Endodermal cell (in vitro differentiated cells): ENCODE measurements at regions not wholly inside any gene's neighbourhood (a gene's known extent, or its start where the extent isn't known, plus 50 kb on each side); places are given as distances from the start of the nearest gene placed in this dataset.
A peak's percentile ranks its signal among the peaks of the same experiment; 100 is the strongest.

Experiments
- DNase-seq: peaks from one replicate; pipeline ENCODE4 v3.0.0-alpha.2; 2017
- H3K27ac ChIP-seq: 2 replicates; pipeline ENCODE4 v1.5.1; 2013; ENCODE audit warnings: mild to moderate bottlenecking, low read depth, low read length, moderate library complexity
- H3K27me3 ChIP-seq: 2 replicates; pipeline ENCODE4 v1.6.1; 2013; ENCODE audit warnings: mild to moderate bottlenecking, low read length, moderate library complexity; ENCODE audit not compliant: insufficient read depth, control insufficient read depth, poor library complexity, severe bottlenecking
- H3K36me3 ChIP-seq: 2 replicates; pipeline ENCODE4 v1.7.0; 2013; ENCODE audit warnings: mild to moderate bottlenecking, low read length, moderate library complexity; ENCODE audit not compliant: control insufficient read depth, insufficient read depth
- H3K4me1 ChIP-seq: one replicate; pipeline ENCODE4 v1.7.0; 2013; ENCODE audit warnings: low read length; ENCODE audit not compliant: control insufficient read depth, insufficient read depth
- H3K4me3 ChIP-seq: 2 replicates; pipeline ENCODE4 v1.5.1; 2013; ENCODE audit warnings: mild to moderate bottlenecking, low read length, moderate library complexity
- H3K9ac ChIP-seq: 2 replicates; pipeline ENCODE4 v1.6.1; 2013; ENCODE audit warnings: mild to moderate bottlenecking, low read length, moderate library complexity; ENCODE audit not compliant: poor library complexity, severe bottlenecking; ENCODE audit errors: extremely low read depth
- H3K9me3 ChIP-seq: 2 replicates; pipeline ENCODE4 v1.6.1; 2013; ENCODE audit warnings: mild to moderate bottlenecking, low read length, moderate library complexity; ENCODE audit not compliant: control insufficient read depth
- H3K27ac Mint-ChIP-seq: 2 replicates; pipeline ENCODE4 v1.8.0; 2020; ENCODE audit warnings: mixed read lengths
- H3K27me3 Mint-ChIP-seq: 2 replicates; pipeline ENCODE4 v1.8.0; 2021; ENCODE audit warnings: mild to moderate bottlenecking, mixed read lengths; ENCODE audit not compliant: insufficient read depth
- H3K36me3 Mint-ChIP-seq: 2 replicates; pipeline ENCODE4 v1.8.0; 2020; ENCODE audit warnings: low read depth, mixed read lengths
- H3K4me1 Mint-ChIP-seq: 2 replicates; pipeline ENCODE4 v1.8.0; 2020; ENCODE audit warnings: mixed read lengths
- H3K4me3 Mint-ChIP-seq: 2 replicates; pipeline ENCODE4 v1.8.0; 2020; ENCODE audit warnings: mild to moderate bottlenecking, moderate library complexity, mixed read lengths
- H3K9me3 Mint-ChIP-seq: 2 replicates; pipeline ENCODE4 v1.8.0; 2020; ENCODE audit warnings: mild to moderate bottlenecking, mixed read lengths
- WGBS, 2 experiments: methylation state at CpG; one replicate each; pipeline versions ENCODE4 v1.1.5 to v1.1.7; 2013; ENCODE audit warnings: missing lambda C conversion rate in 2 of 2, mixed read lengths in 1 of 2; ENCODE audit not compliant: insufficient coverage in 1 of 2, insufficient read length in 1 of 2; 5-methylcytosine and 5-hydroxymethylcytosine counted together
- TF ChIP-seq, protein P1 (sequence below): fragments of 200-600 bp; sonication (generic); conservative IDR thresholded peaks from 2 replicates; pipeline ENCODE4 v1.5.0; 2021; ENCODE audit warnings: antibody characterized with exemption, mild to moderate bottlenecking

DNA sequence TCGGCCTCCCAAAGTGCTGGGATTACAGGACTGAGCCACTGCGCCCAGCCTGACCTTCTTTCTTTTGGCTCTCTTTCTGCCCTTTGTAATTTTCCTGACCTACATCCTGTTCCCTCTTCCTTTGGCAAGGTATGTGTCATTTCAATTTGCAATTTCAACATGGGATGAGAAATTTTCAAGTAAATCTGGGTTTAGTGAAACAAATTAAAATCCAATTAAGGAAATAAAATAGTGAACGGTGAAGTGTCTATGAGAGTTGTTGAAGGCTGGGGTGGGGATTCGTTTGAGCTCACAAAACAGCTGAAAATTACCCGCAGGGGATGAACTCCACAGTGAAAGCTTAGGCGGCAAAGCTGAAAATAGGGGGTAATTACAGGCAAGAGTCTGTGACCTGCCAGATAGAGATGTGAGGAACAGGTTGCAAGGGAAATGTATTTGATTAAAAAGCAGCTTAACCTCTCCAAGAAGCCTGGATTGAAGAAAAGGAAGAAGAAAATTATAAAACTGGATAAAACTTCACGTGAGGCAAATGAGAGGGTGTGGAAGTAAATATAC, 277.7 kb downstream of the UTP18 start:
- no peaks in the 10 kb centered on the region for H3K4me1 ChIP-seq
- TF ChIP-seq, protein P1, sequence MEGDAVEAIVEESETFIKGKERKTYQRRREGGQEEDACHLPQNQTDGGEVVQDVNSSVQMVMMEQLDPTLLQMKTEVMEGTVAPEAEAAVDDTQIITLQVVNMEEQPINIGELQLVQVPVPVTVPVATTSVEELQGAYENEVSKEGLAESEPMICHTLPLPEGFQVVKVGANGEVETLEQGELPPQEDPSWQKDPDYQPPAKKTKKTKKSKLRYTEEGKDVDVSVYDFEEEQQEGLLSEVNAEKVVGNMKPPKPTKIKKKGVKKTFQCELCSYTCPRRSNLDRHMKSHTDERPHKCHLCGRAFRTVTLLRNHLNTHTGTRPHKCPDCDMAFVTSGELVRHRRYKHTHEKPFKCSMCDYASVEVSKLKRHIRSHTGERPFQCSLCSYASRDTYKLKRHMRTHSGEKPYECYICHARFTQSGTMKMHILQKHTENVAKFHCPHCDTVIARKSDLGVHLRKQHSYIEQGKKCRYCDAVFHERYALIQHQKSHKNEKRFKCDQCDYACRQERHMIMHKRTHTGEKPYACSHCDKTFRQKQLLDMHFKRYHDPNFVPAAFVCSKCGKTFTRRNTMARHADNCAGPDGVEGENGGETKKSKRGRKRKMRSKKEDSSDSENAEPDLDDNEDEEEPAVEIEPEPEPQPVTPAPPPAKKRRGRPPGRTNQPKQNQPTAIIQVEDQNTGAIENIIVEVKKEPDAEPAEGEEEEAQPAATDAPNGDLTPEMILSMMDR: no peak
- no peak overlapping the region for H3K27ac ChIP-seq
- H3K9ac ChIP-seq: no peak overlapping the region
- 85 to 91% methylated on average over 7 of the region's 7 CpGs for WGBS, 2 experiments
- H3K27me3 ChIP-seq: no peaks in the 10 kb centered on the region
- DNase-seq: no peak
- no peak overlapping the region for H3K4me3 Mint-ChIP-seq
- peaks cover 7% of the 10 kb centered on the region for H3K4me1 Mint-ChIP-seq
- H3K36me3 Mint-ChIP-seq: no peaks in the 10 kb centered on the region
- no peak overlapping the region for H3K4me3 ChIP-seq
- no peak overlapping the region for H3K27ac Mint-ChIP-seq
- peaks cover 2% of the 10 kb centered on the region for H3K27me3 Mint-ChIP-seq
- H3K9me3 ChIP-seq: no peaks in the 10 kb centered on the region
- no peaks in the 10 kb centered on the region for H3K36me3 ChIP-seq
- H3K9me3 Mint-ChIP-seq: no peaks in the 10 kb centered on the region

DNA sequence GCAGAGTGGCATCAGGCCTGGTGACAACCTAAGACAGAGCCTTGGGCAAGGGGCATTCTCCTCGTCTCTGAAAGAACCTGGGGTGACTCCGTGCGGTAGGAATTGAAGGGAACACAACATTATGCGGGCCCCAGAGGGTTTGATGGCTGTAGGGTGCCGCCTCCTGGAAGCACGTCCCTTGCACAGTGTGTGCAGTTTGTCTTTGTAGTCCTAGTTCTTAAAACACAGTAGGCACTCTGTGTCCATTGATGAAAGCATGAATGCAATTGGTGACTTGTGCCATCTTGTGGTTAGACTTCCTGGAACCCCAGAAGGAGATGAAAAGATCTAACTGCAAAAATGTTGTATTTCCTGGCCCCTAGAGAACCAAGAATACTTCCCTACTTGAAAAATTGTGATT, 279.8 kb downstream of the UTP18 start:
- H3K9me3 ChIP-seq: no peaks in the 10 kb centered on the region
- H3K36me3 ChIP-seq: no peaks in the 10 kb centered on the region
- no peak overlapping the region for H3K27ac ChIP-seq
- H3K4me1 ChIP-seq: no peaks in the 10 kb centered on the region
- H3K4me3 ChIP-seq: no peak overlapping the region
- H3K27me3 ChIP-seq: no peaks in the 10 kb centered on the region
- DNase-seq: no peak
- TF ChIP-seq, protein P1: peak; percentile 34
- Mint-ChIP-seq H3K27me3 (peaks cover 2% of the 10 kb centered on the region), H3K9me3 (no peaks in the 10 kb centered on the region), H3K4me1 (peaks cover 7% of the 10 kb centered on the region), H3K27ac (no peak overlapping the region), H3K36me3 (no peaks in the 10 kb centered on the region), H3K4me3 (no peak overlapping the region)
- WGBS, 2 experiments: 88 to 89% methylated on average over 6 of the region's 6 CpGs
- no peak overlapping the region for H3K9ac ChIP-seq

DNA sequence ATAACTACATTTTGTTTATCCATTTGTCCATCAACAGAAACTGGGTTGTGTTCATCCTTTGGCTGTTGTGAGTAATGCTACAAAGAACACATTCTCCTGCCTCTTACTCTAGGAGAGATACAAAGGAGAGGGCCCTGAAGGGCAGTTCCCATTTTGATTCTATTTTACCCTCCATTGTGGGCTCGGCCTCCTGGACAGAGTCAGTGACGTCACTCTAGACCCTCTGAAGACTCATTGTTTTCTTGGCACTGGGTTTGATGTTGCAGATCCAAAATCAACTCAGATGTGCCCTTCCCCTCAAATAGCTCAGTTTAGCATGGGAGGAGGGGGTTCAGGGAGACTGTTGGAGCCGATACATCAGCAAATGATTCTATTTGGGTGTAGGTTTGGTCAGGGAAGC, 280.9 kb downstream of the UTP18 start:
- Histone ChIP-seq H3K27ac (no peak overlapping the region), H3K27me3 (no peaks in the 10 kb centered on the region), H3K9ac (no peak overlapping the region), H3K36me3 (no peaks in the 10 kb centered on the region), H3K4me1 (no peaks in the 10 kb centered on the region), H3K4me3 (no peak overlapping the region), H3K9me3 (no peaks in the 10 kb centered on the region)
- no peaks in the 10 kb centered on the region for H3K9me3 Mint-ChIP-seq
- H3K27ac Mint-ChIP-seq: no peak overlapping the region
- H3K4me1 Mint-ChIP-seq: peaks cover 7% of the 10 kb centered on the region
- TF ChIP-seq, protein P1: no peak
- H3K36me3 Mint-ChIP-seq: no peaks in the 10 kb centered on the region
- no peak for DNase-seq
- H3K27me3 Mint-ChIP-seq: peaks cover 2% of the 10 kb centered on the region
- WGBS, 2 experiments: 45 to 85% methylated on average over 2 to 3 of the region's 3 CpGs
- H3K4me3 Mint-ChIP-seq: no peak overlapping the region
